ENCODE measurements at regions not wholly inside any gene's neighbourhood (a gene's known extent, or its start where the extent isn't known, plus 50 kb on each side); places are given as distances from the start of the nearest gene placed in this dataset.

- TF ChIP-seq HMG20B (CRISPR knock-in tag; conservative IDR thresholded peaks at IDR 0.05) = 0 out of 2 replicates have a peak, but pooled peaks have one; percentile 33
- TF ChIP-seq NFATC3 (CRISPR knock-in tag; IDR thresholded peaks at IDR 0.05) = no peak
- TF ChIP-seq FOXP1 (IDR thresholded peaks at IDR 0.05) = no peak
- peak; percentile 44; the same call in 1 of the 2 replicates for TF ChIP-seq FOXP1 (CRISPR knock-in tag; IDR thresholded peaks at IDR 0.05)
- TF ChIP-seq SP5 (CRISPR knock-in tag; IDR thresholded peaks at IDR 0.05; ENCODE audit: borderline replicate concordance, low read depth) = no peak
- TF ChIP-seq CREB1 (IDR thresholded peaks at IDR 0.05) = no peak
- 0 out of 2 replicates have a peak, but pooled peaks have one; percentile 58 for TF ChIP-seq CREB1 (CRISPR knock-in tag; IDR thresholded peaks at IDR 0.05)
- TF ChIP-seq, protein P1, sequence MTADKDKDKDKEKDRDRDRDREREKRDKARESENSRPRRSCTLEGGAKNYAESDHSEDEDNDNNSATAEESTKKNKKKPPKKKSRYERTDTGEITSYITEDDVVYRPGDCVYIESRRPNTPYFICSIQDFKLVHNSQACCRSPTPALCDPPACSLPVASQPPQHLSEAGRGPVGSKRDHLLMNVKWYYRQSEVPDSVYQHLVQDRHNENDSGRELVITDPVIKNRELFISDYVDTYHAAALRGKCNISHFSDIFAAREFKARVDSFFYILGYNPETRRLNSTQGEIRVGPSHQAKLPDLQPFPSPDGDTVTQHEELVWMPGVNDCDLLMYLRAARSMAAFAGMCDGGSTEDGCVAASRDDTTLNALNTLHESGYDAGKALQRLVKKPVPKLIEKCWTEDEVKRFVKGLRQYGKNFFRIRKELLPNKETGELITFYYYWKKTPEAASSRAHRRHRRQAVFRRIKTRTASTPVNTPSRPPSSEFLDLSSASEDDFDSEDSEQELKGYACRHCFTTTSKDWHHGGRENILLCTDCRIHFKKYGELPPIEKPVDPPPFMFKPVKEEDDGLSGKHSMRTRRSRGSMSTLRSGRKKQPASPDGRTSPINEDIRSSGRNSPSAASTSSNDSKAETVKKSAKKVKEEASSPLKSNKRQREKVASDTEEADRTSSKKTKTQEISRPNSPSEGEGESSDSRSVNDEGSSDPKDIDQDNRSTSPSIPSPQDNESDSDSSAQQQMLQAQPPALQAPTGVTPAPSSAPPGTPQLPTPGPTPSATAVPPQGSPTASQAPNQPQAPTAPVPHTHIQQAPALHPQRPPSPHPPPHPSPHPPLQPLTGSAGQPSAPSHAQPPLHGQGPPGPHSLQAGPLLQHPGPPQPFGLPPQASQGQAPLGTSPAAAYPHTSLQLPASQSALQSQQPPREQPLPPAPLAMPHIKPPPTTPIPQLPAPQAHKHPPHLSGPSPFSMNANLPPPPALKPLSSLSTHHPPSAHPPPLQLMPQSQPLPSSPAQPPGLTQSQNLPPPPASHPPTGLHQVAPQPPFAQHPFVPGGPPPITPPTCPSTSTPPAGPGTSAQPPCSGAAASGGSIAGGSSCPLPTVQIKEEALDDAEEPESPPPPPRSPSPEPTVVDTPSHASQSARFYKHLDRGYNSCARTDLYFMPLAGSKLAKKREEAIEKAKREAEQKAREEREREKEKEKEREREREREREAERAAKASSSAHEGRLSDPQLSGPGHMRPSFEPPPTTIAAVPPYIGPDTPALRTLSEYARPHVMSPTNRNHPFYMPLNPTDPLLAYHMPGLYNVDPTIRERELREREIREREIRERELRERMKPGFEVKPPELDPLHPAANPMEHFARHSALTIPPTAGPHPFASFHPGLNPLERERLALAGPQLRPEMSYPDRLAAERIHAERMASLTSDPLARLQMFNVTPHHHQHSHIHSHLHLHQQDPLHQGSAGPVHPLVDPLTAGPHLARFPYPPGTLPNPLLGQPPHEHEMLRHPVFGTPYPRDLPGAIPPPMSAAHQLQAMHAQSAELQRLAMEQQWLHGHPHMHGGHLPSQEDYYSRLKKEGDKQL (CRISPR knock-in tag; IDR thresholded peaks at IDR 0.05; ENCODE audit: low read depth) = peak; percentile 55; the same call in 1 of the 2 replicates
- TF ChIP-seq HNRNPLL (IDR thresholded peaks at IDR 0.05; ENCODE audit: low read depth, low read length, poor library complexity, severe bottlenecking) = no peak
- no peak for TF ChIP-seq MTF2 (CRISPR knock-in tag; IDR thresholded peaks at IDR 0.05; ENCODE audit: borderline replicate concordance)
- TF ChIP-seq ZNF772 (CRISPR knock-in tag; IDR thresholded peaks at IDR 0.05) = 0 out of 2 replicates have a peak, but pooled peaks have one; percentile 30
- TF ChIP-seq ZNF230 (CRISPR knock-in tag; IDR thresholded peaks at IDR 0.05) = no peak; the same call in 1 of the 2 replicates
- peak; percentile 64 for TF ChIP-seq MED1 (CRISPR knock-in tag; IDR thresholded peaks at IDR 0.05)
- no peak for TF ChIP-seq TOE1 (CRISPR knock-in tag; IDR thresholded peaks at IDR 0.05)
- TF ChIP-seq MIER2 (CRISPR knock-in tag; IDR thresholded peaks at IDR 0.05) = 0 out of 2 replicates have a peak, but pooled peaks have one; percentile 29
- no peak for TF ChIP-seq KLF12 (CRISPR knock-in tag; IDR thresholded peaks at IDR 0.05; ENCODE audit: borderline replicate concordance)
- no peak for TF ChIP-seq GTF2F1 (IDR thresholded peaks at IDR 0.05; ENCODE audit: low read length)
- TF ChIP-seq ZNF354B (CRISPR knock-in tag; IDR thresholded peaks at IDR 0.05) = no peak
- no peak; the same call in 1 of the 2 replicates for TF ChIP-seq RXRA (CRISPR knock-in tag; IDR thresholded peaks at IDR 0.05)
- TF ChIP-seq, protein P2, sequence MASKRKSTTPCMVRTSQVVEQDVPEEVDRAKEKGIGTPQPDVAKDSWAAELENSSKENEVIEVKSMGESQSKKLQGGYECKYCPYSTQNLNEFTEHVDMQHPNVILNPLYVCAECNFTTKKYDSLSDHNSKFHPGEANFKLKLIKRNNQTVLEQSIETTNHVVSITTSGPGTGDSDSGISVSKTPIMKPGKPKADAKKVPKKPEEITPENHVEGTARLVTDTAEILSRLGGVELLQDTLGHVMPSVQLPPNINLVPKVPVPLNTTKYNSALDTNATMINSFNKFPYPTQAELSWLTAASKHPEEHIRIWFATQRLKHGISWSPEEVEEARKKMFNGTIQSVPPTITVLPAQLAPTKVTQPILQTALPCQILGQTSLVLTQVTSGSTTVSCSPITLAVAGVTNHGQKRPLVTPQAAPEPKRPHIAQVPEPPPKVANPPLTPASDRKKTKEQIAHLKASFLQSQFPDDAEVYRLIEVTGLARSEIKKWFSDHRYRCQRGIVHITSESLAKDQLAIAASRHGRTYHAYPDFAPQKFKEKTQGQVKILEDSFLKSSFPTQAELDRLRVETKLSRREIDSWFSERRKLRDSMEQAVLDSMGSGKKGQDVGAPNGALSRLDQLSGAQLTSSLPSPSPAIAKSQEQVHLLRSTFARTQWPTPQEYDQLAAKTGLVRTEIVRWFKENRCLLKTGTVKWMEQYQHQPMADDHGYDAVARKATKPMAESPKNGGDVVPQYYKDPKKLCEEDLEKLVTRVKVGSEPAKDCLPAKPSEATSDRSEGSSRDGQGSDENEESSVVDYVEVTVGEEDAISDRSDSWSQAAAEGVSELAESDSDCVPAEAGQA (IDR thresholded peaks at IDR 0.05; ENCODE audit: low read depth) = 0 out of 2 replicates have a peak, but pooled peaks have one; percentile 25
- TF ChIP-seq, protein P2 (CRISPR knock-in tag; IDR thresholded peaks at IDR 0.05; ENCODE audit: borderline replicate concordance) = no peak
- TF ChIP-seq, protein P3, sequence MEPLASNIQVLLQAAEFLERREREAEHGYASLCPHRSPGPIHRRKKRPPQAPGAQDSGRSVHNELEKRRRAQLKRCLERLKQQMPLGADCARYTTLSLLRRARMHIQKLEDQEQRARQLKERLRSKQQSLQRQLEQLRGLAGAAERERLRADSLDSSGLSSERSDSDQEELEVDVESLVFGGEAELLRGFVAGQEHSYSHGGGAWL (CRISPR knock-in tag; IDR thresholded peaks at IDR 0.05) = no peak
- 0 out of 2 replicates have a peak, but pooled peaks have one; percentile 7 for TF ChIP-seq ZBTB7B (CRISPR knock-in tag; IDR thresholded peaks at IDR 0.05)
Observed at GRCh38 chr7:17618652-17618974, 320.2 kb downstream of the AHR start (continued).

All from HepG2 (cell line).